NCI-H1694 (cell line): ENCODE measurements at regions not wholly inside any gene's neighbourhood (a gene's known extent, or its start where the extent isn't known, plus 50 kb on each side); places are given as distances from the start of the nearest gene placed in this dataset.

Source experiments
- DNase-seq: peaks from one replicate; lab custom pipeline; 2025; lab: John Stamatoyannopoulos, UW

GRCh38 chr2:42868096-42868495 is 75.7 kb upstream of the HAAO start:
- DNase-seq: no peak

GRCh38 chr2:42867093-42868065 is 75.0 kb upstream of the HAAO start:
- no peak for DNase-seq

GRCh38 chr2:42865884-42866881 is 73.8 kb upstream of the HAAO start:
- no peak for DNase-seq

DNA sequence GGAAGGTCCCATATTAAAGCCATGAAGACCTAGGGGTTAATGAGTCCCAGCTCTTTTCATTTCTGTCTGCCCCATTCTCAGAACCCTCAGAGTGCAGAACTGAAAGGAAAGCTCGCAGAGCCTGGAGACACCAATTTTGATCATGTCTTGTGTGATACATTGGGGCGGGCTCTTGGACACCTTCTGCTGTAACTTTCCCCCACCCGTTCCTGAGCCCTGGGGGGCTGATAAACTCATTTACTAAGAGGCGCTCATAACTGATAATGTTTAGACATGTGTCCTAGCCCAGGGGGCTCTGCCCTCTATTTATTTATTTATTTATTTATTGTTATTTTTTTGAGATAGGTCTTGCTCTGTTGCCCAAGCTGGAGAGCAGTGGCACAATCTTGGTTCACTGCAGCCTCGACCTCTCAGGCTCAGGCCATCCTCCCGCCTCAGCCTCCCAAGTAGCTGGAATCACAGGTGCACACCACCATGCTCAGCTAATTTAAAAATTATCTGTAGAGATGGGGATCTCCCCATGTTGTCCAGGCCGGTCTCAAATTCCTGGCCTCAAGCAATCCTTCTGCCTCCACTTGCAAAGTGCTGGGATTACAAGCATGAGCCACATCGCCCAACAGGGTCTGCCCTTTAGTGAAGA is 72.4 kb upstream of the HAAO start:
- DNase-seq: no peak

GRCh38 chr2:42864222-42864621 is 71.8 kb upstream of the HAAO start:
- DNase-seq: no peak

- no peak for DNase-seq
Measured at GRCh38 chr2:42863751-42864150, 71.4 kb upstream of the HAAO start.

DNA sequence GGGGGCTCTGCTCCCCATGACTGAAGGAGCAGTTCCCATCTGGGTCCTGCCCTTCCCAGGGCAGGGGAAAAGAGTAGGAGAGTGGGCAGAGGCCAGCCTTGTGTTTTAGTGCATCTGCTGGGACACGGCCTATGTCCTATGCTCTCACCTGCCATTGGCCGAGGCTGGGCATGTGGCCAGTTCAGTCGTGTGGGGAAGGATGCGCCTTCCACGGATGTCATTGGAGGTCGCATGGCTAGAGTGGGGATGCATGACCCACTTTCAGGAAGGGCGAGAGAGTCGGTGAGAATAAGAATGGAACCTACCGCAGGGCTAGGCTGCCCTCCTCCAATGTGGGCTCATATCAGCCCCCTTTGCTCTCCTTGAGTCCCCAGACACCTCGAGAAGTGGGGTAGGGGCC is 70.9 kb upstream of the HAAO start:
- DNase-seq: no peak

DNA sequence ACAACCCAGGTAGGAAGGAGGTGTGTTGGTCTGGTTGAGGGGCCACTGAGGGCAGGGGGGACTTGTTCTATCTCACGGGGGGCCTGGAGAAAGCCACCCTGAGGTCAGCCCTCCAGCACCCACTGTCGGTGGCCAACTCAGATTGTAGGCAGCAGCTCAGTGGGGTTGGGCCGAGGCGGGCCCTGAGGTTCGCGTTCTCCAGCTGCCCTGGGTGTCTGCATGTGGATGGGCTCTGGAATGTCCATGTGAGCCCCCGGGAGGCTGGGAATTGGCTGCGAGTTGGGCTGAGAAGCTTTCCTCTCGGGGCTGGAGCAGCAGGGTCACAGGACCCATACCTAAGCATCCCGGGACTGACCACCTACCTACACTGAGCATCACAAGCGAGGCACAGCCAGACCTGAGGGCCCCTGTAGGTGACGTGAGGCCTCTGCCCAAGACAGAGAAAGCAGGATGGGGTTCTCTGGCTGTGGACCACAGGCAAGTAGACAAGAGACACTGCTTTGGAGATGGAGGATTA is 70.3 kb upstream of the HAAO start:
- DNase-seq: no peak

DNA sequence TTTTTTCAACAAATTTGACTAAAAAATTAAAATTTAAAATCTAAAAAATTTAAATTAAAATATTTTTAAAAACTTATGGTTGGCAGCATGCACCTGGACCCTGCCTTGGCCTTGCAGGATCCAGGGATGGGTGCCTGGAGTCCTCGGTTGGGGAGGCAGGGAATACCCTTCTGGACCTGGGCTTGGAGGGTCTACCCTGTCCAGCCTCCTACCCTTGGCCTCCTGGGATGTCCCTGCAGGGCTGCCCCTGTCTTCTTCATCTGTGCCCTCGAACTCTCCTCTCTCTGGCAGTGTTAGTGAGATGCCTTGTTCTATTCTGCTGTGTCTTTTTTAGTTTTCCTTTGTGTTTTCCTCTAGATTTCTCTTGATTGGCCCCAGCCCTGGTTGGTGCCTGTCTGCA is 68.9 kb upstream of the HAAO start:
- no peak for DNase-seq

GRCh38 chr2:42860319-42861094 is 68.1 kb upstream of the HAAO start:
- no peak for DNase-seq

GRCh38 chr2:42859791-42860190 is 67.4 kb upstream of the HAAO start:
- DNase-seq: no peak

GRCh38 chr2:42859006-42859552 is 66.7 kb upstream of the HAAO start:
- DNase-seq: peak; percentile 89

GRCh38 chr2:42858140-42859005 is 66.0 kb upstream of the HAAO start:
- DNase-seq: no peak

DNA sequence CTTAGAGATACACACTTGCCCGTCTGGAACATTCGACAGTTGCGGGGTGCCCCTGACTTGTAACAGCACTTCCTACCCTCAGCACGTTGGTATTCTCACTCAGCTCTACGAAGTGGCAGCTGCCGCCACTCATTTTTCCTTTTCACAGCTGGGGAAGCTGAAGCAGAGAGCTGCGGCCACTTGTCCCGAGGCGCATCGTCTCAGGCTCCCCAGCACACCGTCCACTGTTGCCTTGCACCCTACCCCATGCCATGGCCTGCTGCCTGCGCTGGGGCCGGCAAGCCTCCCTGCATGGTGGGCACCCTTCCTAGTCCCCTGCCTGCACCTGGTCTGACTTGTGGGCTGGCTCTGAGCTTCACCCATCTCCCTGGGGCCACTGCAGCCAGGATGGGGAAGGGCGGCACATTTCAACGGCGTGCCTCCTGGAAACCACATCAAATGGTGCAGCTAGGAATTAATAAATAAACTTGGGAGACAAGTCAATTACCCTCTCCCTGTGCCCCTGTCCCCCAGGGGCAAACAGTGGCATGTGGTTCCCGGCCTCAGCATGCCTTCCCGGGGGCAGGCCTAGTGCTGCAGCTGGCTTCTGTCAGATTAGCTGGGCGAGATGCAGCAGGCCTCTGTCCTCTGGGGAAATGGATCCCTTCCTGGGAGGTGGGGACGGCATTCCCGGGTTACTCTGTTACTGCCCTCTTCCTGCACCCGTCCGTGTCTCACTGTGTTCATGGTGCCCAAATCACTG is 64.7 kb upstream of the HAAO start:
- DNase-seq: no peak

GRCh38 chr2:42856106-42856860 is 63.9 kb upstream of the HAAO start:
- DNase-seq: no peak

- no peak for DNase-seq
Measured at GRCh38 chr2:42855221-42855970, 63.0 kb upstream of the HAAO start.

DNA sequence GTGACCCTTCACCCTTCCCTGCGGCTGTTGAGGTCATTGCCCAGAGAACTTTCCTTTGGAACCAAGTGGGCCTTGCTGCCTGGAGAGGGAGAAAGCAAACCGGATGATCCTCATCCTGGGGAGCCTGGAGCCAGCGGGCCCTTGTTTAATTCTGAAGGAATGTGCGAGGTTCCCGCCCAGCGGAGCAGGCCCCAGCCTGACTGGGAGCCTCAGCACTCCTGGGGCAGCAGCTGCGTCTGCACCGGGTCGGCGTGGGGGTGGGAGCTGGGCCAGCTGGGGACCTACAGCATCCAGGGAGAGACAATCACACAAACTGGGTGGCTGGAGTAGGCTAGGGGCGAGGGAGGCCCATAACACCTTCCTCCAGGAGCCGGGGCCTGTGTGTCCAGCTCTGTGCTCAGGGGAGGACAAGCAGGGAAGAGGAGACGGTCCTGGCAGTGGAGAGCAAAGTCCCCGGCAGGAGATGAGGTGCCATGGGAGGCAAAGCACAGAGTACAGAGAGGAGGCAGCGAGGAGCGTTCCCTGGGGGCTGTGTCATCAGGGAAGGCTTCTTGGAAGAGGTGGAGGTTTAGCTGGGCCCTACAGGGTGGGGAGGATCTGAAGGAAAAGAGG is 61.9 kb upstream of the HAAO start:
- DNase-seq: no peak
